ENCODE measurements at regions not wholly inside any gene's neighbourhood (a gene's known extent, or its start where the extent isn't known, plus 50 kb on each side); places are given as distances from the start of the nearest gene placed in this dataset.

- Mint-ChIP-seq H3K27ac (no peak overlapping the region), H3K27me3 (no peaks in the 10 kb centered on the region), H3K4me3 (no peak overlapping the region), H3K9me3 (peaks cover 11% of the 10 kb centered on the region), H3K36me3 (no peaks in the 10 kb centered on the region), H3K4me1 (no peaks in the 10 kb centered on the region)
- CTCF ChIA-PET: no interaction called here
- no peak for DNase-seq
Observed at GRCh38 chr13:63684822-63685221, 2269.2 kb upstream of the PCDH20 start.

DNA sequence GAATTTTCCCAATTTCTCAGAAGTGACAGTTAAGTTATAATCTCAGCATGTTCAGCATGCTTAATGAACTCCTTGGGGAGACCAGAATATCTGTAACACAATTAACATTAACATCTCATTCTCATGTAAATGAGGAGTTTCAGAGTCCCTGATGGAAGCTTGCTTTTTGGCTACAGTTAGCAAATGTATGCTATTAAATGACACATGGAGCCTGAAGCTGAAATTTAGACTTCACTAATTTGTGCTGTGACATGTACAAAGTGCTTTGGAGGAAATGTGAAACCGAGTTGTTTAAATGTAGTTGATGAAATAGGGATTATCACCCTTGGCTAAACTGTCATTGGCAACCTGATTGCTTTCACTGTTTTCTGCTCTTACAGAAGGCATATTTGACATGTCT lies 2265.1 kb upstream of the PCDH20 start:
- Mint-ChIP-seq H3K27me3 (no peaks in the 10 kb centered on the region), H3K27ac (no peak overlapping the region), H3K9me3 (peaks cover 5% of the 10 kb centered on the region), H3K4me3 (no peak overlapping the region), H3K36me3 (no peaks in the 10 kb centered on the region), H3K4me1 (no peaks in the 10 kb centered on the region)
- CTCF ChIA-PET: no interaction called here
- DNase-seq: no peak

GRCh38 chr13:63671296-63671695 lies 2255.6 kb upstream of the PCDH20 start:
- Mint-ChIP-seq H3K27me3 (no peaks in the 10 kb centered on the region), H3K27ac (no peak overlapping the region), H3K4me1 (no peaks in the 10 kb centered on the region), H3K36me3 (no peaks in the 10 kb centered on the region), H3K4me3 (no peak overlapping the region), H3K9me3 (no peaks in the 10 kb centered on the region)
- CTCF ChIA-PET: no interaction called here
- no peak for DNase-seq

DNA sequence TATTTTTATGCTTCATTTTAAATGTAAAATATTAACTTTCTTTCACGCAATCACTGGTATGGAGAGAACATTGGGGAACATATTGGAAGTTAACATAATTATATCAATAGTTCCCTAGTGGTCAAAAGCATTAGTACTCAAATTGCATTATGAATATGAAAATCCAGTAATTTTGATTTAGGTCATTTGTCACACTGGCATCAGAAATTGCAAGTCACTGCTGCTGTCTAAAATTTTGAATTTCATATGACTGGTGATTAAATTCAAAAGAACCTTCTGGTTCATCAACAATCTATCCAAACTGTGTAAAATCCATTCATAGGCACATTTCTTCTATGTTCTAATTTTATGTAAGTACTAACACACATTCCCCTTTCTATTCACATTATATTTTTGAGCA lies 2235.7 kb upstream of the PCDH20 start:
- no peaks in the 10 kb centered on the region for H3K27me3 Mint-ChIP-seq
- DNase-seq: no peak
- no peak overlapping the region for H3K27ac Mint-ChIP-seq
- no peaks in the 10 kb centered on the region for H3K4me1 Mint-ChIP-seq
- CTCF ChIA-PET: no interaction called here
- no peak overlapping the region for H3K4me3 Mint-ChIP-seq
- no peaks in the 10 kb centered on the region for H3K36me3 Mint-ChIP-seq
- H3K9me3 Mint-ChIP-seq: peaks cover 2% of the 10 kb centered on the region

GRCh38 chr13:63643543-63643942 lies 2227.9 kb upstream of the PCDH20 start:
- CTCF ChIA-PET: no interaction called here
- Mint-ChIP-seq H3K4me3 (no peak overlapping the region), H3K27me3 (no peaks in the 10 kb centered on the region), H3K9me3 (peaks cover 2% of the 10 kb centered on the region), H3K36me3 (no peaks in the 10 kb centered on the region), H3K4me1 (no peaks in the 10 kb centered on the region), H3K27ac (no peak overlapping the region)
- DNase-seq: no peak

GRCh38 chr13:63636316-63636993 lies 2220.8 kb upstream of the PCDH20 start:
- Mint-ChIP-seq H3K4me1 (peaks cover 3% of the 10 kb centered on the region), H3K4me3 (peak overlapping the region; percentile 74), H3K9me3 (no peaks in the 10 kb centered on the region), H3K36me3 (no peaks in the 10 kb centered on the region), H3K27me3 (no peaks in the 10 kb centered on the region), H3K27ac (peak overlapping the region; percentile 12)
- DNase-seq: no peak
- CTCF ChIA-PET: no interaction called here

DNA sequence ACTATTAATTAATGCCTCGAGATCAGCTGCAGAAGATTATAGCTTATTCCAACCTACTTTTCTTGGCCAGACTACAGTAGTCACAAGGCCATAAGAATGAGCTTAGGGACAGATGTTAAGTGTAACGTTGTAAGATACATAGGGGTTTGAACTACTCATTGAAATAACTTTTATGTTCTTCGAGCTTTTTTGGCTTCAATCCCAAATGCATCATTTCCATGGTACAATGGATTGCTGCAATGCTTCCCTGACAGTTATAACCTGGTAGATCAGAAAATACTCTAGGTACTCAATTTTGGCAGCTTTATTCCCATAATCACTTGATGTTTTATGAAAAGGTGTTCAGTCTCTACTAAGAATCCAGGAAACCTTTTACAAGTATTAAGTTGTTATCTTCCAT lies 2216.7 kb upstream of the PCDH20 start:
- H3K27me3 Mint-ChIP-seq: no peaks in the 10 kb centered on the region
- no peak overlapping the region for H3K27ac Mint-ChIP-seq
- H3K4me3 Mint-ChIP-seq: no peak overlapping the region
- no peaks in the 10 kb centered on the region for H3K36me3 Mint-ChIP-seq
- CTCF ChIA-PET: no interaction called here
- H3K9me3 Mint-ChIP-seq: no peaks in the 10 kb centered on the region
- no peak for DNase-seq
- peaks cover 3% of the 10 kb centered on the region for H3K4me1 Mint-ChIP-seq

GRCh38 chr13:63631006-63631405 lies 2215.4 kb upstream of the PCDH20 start:
- H3K4me1 Mint-ChIP-seq: no peaks in the 10 kb centered on the region
- CTCF ChIA-PET: no interaction called here
- H3K4me3 Mint-ChIP-seq: no peak overlapping the region
- H3K36me3 Mint-ChIP-seq: no peaks in the 10 kb centered on the region
- DNase-seq: no peak
- H3K27me3 Mint-ChIP-seq: no peaks in the 10 kb centered on the region
- no peak overlapping the region for H3K27ac Mint-ChIP-seq
- H3K9me3 Mint-ChIP-seq: no peaks in the 10 kb centered on the region

- no peak overlapping the region for H3K4me3 Mint-ChIP-seq
- no peak for DNase-seq
- no peaks in the 10 kb centered on the region for H3K4me1 Mint-ChIP-seq
- CTCF ChIA-PET: no interaction called here
- H3K9me3 Mint-ChIP-seq: no peaks in the 10 kb centered on the region
- no peak overlapping the region for H3K27ac Mint-ChIP-seq
- no peaks in the 10 kb centered on the region for H3K27me3 Mint-ChIP-seq
- H3K36me3 Mint-ChIP-seq: no peaks in the 10 kb centered on the region
Observed at GRCh38 chr13:63629591-63629990, 2213.9 kb upstream of the PCDH20 start.

GRCh38 chr13:63628310-63628709 lies 2212.7 kb upstream of the PCDH20 start:
- CTCF ChIA-PET: no interaction called here
- H3K27me3 Mint-ChIP-seq: no peaks in the 10 kb centered on the region
- H3K4me1 Mint-ChIP-seq: no peaks in the 10 kb centered on the region
- no peaks in the 10 kb centered on the region for H3K9me3 Mint-ChIP-seq
- H3K27ac Mint-ChIP-seq: no peak overlapping the region
- H3K4me3 Mint-ChIP-seq: no peak overlapping the region
- no peak for DNase-seq
- H3K36me3 Mint-ChIP-seq: no peaks in the 10 kb centered on the region

- Mint-ChIP-seq H3K4me1 (no peaks in the 10 kb centered on the region), H3K36me3 (no peaks in the 10 kb centered on the region), H3K9me3 (no peaks in the 10 kb centered on the region), H3K27ac (no peak overlapping the region), H3K4me3 (no peak overlapping the region), H3K27me3 (no peaks in the 10 kb centered on the region)
- CTCF ChIA-PET: no interaction called here
- no peak for DNase-seq
Observed at GRCh38 chr13:63625869-63626268, 2210.2 kb upstream of the PCDH20 start.

DNA sequence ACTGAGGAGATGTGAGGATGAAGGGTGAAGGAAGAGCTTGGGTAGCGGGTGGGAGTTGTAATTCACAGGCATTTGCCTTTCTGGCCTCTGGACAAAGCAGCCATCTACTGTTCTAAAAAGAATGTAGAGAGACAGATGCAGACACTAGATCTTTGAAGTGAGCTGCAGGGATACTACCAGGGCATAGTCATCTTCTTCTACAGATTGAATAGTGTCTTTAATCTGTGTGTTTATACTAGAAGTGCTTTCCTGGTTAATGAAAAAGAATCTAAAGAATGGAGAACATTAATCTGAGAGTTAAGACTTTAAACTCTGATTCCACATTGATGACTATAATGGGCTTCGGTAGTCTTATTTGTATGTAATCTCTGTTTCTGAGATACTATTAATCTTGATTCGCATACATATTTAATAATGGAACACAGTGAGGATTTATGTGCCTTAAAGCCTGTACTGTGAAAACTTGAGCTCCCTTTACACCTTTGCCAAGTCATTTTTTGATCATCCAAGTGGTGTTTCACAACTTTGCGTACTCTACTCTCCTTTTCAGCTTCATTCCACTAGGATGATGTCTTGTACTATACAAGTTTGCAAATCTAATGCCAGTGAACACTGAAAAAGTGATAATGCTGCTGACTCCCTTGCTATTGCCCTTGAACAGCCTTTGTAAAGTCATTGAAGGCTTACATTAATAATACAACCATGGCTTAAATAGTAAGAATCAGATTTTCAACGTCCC lies 2199.4 kb upstream of the PCDH20 start:
- no peaks in the 10 kb centered on the region for H3K4me1 Mint-ChIP-seq
- no peaks in the 10 kb centered on the region for H3K36me3 Mint-ChIP-seq
- peaks cover 2% of the 10 kb centered on the region for H3K9me3 Mint-ChIP-seq
- H3K4me3 Mint-ChIP-seq: no peak overlapping the region
- DNase-seq: no peak
- no peaks in the 10 kb centered on the region for H3K27me3 Mint-ChIP-seq
- CTCF ChIA-PET: no interaction called here
- no peak overlapping the region for H3K27ac Mint-ChIP-seq

- H3K9me3 Mint-ChIP-seq: peaks cover 16% of the 10 kb centered on the region
- H3K27ac Mint-ChIP-seq: no peak overlapping the region
- H3K36me3 Mint-ChIP-seq: no peaks in the 10 kb centered on the region
- no peaks in the 10 kb centered on the region for H3K27me3 Mint-ChIP-seq
- CTCF ChIA-PET: no interaction called here
- H3K4me1 Mint-ChIP-seq: no peaks in the 10 kb centered on the region
- DNase-seq: no peak
- H3K4me3 Mint-ChIP-seq: no peak overlapping the region
Observed at GRCh38 chr13:63607153-63607552, 2191.5 kb upstream of the PCDH20 start.

- Mint-ChIP-seq H3K27ac (no peak overlapping the region), H3K9me3 (peaks cover 18% of the 10 kb centered on the region)
- CTCF ChIA-PET: no interaction called here
Observed at GRCh38 chr13:63605962-63606361, 2190.3 kb upstream of the PCDH20 start.

DNA sequence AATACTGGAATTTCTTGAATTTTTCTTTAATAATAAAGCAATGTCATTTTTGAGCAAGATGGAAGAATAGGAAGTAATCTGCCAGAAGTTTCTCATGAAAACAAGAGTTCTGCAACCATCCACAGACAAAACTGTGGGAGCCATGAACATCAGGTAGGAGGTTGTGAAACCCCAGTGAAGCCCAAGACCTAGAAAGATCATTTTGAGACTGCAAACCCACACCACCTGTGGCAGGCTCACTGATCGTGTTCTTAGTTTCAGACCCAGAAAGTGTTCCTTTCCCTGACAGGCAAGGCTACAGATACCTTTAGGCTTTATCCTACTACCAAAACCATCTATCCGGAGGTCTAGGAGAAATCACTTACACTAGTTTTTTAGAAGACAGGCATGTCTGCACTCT lies 2189.8 kb upstream of the PCDH20 start:
- CTCF ChIA-PET: no interaction called here
- Mint-ChIP-seq H3K27me3 (no peaks in the 10 kb centered on the region), H3K4me3 (no peak overlapping the region), H3K4me1 (no peaks in the 10 kb centered on the region), H3K27ac (no peak overlapping the region), H3K36me3 (no peaks in the 10 kb centered on the region), H3K9me3 (peaks cover 20% of the 10 kb centered on the region)
- no peak for DNase-seq

More at GRCh38 chr13:63605962-63606361, 2190.3 kb upstream of the PCDH20 start:
- Mint-ChIP-seq H3K27me3 (no peaks in the 10 kb centered on the region), H3K4me1 (no peaks in the 10 kb centered on the region), H3K36me3 (no peaks in the 10 kb centered on the region), H3K4me3 (no peak overlapping the region)
- no peak for DNase-seq

Measured in activated naive CD4-positive, alpha-beta T cell treated with anti-CD3 and anti-CD28 coated beads, Interleukin-2, amount 10 ng/mL, durations not matched to agents 7 days and 5 days (primary cell).